CD8-positive, alpha-beta memory T cell (primary cell): ENCODE measurements at regions not wholly inside any gene's neighbourhood (a gene's known extent, or its start where the extent isn't known, plus 50 kb on each side); places are given as distances from the start of the nearest gene placed in this dataset.
A peak's percentile ranks its signal among the peaks of the same experiment; 100 is the strongest.

Experiments used
- CTCF ChIA-PET: fragments of 350-600 bp; sonication (Branson Sonifier 250); formaldehyde crosslinking; loops from one replicate; lab custom pipeline; 2021; ENCODE audit warnings: antibody characterized with exemption; lab: Charles Lee
- POLR2A ChIA-PET: fragments of 350-600 bp; sonication (Branson Sonifier 250); formaldehyde crosslinking; loops from one replicate; lab custom pipeline; 2021; ENCODE audit warnings: antibody characterized with exemption; lab: Charles Lee
- DNase-seq, 5 donors: peaks; one replicate each; pipeline versions ENCODE4 v3.0.0 to v3.0.0-alpha.2; 2020 to 2022; ENCODE audit warnings: mixed read lengths in 1 of 5
- H3K27ac ChIP-seq: one replicate; pipeline ENCODE4 v1.7.0; 2013; ENCODE audit warnings: low read depth, mild to moderate bottlenecking, low read length, moderate library complexity
- H3K27me3 ChIP-seq: 2 replicates; pipeline ENCODE4 v1.7.0; 2013; ENCODE audit warnings: low read length, mild to moderate bottlenecking; ENCODE audit not compliant: insufficient read depth, poor library complexity, severe bottlenecking
- H3K36me3 ChIP-seq: 2 replicates; pipeline ENCODE4 v1.7.0; 2013; ENCODE audit warnings: mild to moderate bottlenecking, low read length, moderate library complexity; ENCODE audit not compliant: insufficient read depth
- H3K4me1 ChIP-seq: 2 replicates; pipeline ENCODE4 v1.7.0; 2013; ENCODE audit warnings: mild to moderate bottlenecking, low read length, moderate library complexity; ENCODE audit not compliant: insufficient read depth
- H3K4me3 ChIP-seq: 2 replicates; pipeline ENCODE4 v1.7.0; 2013; ENCODE audit warnings: mild to moderate bottlenecking, low read length
- H3K9me3 ChIP-seq: 2 replicates; pipeline ENCODE4 v1.7.0; 2013; ENCODE audit warnings: mild to moderate bottlenecking, low read length
- H3K27ac Mint-ChIP-seq, 8 donors: one replicate each; pipeline ENCODE4 v1.8.0; 2020 to 2021; ENCODE audit warnings: mixed read lengths in 8 of 8, mild to moderate bottlenecking in 6 of 8, inconsistent platforms in 3 of 8, moderate library complexity in 3 of 8
- H3K27me3 Mint-ChIP-seq, 2 donors: one replicate each; pipeline ENCODE4 v1.8.0; 2020 to 2021; ENCODE audit warnings: mixed read lengths in 2 of 2, mild to moderate bottlenecking in 1 of 2, moderate library complexity in 1 of 2
- H3K36me3 Mint-ChIP-seq, 3 donors: one replicate each; pipeline ENCODE4 v1.8.0; 2020 to 2021; ENCODE audit warnings: mixed read lengths in 3 of 3, inconsistent platforms in 1 of 3, mild to moderate bottlenecking in 1 of 3
- H3K4me1 Mint-ChIP-seq, 3 donors: one replicate each; pipeline ENCODE4 v1.8.0; 2020 to 2021; ENCODE audit warnings: mixed read lengths in 3 of 3, inconsistent platforms in 1 of 3, mild to moderate bottlenecking in 1 of 3
- H3K4me3 Mint-ChIP-seq, 7 donors: one replicate each; pipeline ENCODE4 v1.8.0; 2020 to 2021; ENCODE audit warnings: mixed read lengths in 7 of 7, mild to moderate bottlenecking in 6 of 7, moderate library complexity in 4 of 7, inconsistent platforms in 2 of 7
- H3K9me3 Mint-ChIP-seq, 5 donors: one replicate each; pipeline ENCODE4 v1.8.0; 2020 to 2022; ENCODE audit warnings: mixed read lengths in 5 of 5, mild to moderate bottlenecking in 3 of 5, moderate library complexity in 2 of 5, inconsistent platforms in 1 of 5

- Mint-ChIP-seq H3K36me3 (peaks cover 0 to 5% (median 0%) of the 10 kb centered on the region in 3 donors), H3K4me3 (peak overlapping the region; percentile 11 to 85 (median 55)), H3K9me3 (peaks cover 0 to 2% (median 0%) of the 10 kb centered on the region in 5 donors), H3K27ac (peak overlapping the region; percentile 62 to 98 (median 94)), H3K27me3 (peaks cover 0 to 1% of the 10 kb centered on the region in 2 donors), H3K4me1 (peaks cover 74 to 88% (median 83%) of the 10 kb centered on the region in 3 donors)
- H3K36me3 ChIP-seq: no peaks in the 10 kb centered on the region
- POLR2A ChIA-PET: interaction anchor here (1.1 to 1.7 kb wide), 3 partner anchors 13 to 438 kb away, joined by 3 to 7 read pairs (median 5); partner anchors contain the start of genes AP4B1 and HIPK1
- peak overlapping the region; percentile 62 for H3K27ac ChIP-seq
- CTCF ChIA-PET: interaction anchor here (0.9 to 1.0 kb wide), 2 partner anchors 14 to 329 kb away, joined by 3 read pairs; no protein-coding TSS in a partner anchor
- no peak overlapping the region for H3K4me3 ChIP-seq
- H3K9me3 ChIP-seq: no peaks in the 10 kb centered on the region
- H3K27me3 ChIP-seq: no peaks in the 10 kb centered on the region
- DNase-seq: peak; percentile 29 to 76 (median 47)
- peaks cover 65% of the 10 kb centered on the region for H3K4me1 ChIP-seq
Measured at GRCh38 chr1:114342376-114342775, 168.6 kb downstream of the TRIM33 start.

GRCh38 chr1:114341856-114342255 is 169.1 kb downstream of the TRIM33 start:
- CTCF ChIA-PET: no interaction called here
- peak overlapping the region in 6 of 7 donors; percentile 52 to 85 (median 80) for H3K4me3 Mint-ChIP-seq
- peak overlapping the region; percentile 70 to 98 (median 94) for H3K27ac Mint-ChIP-seq
- no peaks in the 10 kb centered on the region for H3K27me3 ChIP-seq
- no peaks in the 10 kb centered on the region for H3K9me3 ChIP-seq
- H3K36me3 Mint-ChIP-seq: peaks cover 0 to 7% (median 0%) of the 10 kb centered on the region in 3 donors
- H3K4me1 ChIP-seq: peaks cover 64% of the 10 kb centered on the region
- POLR2A ChIA-PET: interaction anchor here (1.1 to 1.7 kb wide), 4 partner anchors 10 to 438 kb away, joined by 3 to 7 read pairs (median 4); partner anchors contain the start of genes AP4B1 and HIPK1
- H3K27me3 Mint-ChIP-seq: peaks cover 0 to 1% of the 10 kb centered on the region in 2 donors
- H3K4me3 ChIP-seq: peak overlapping the region; percentile 39
- no peaks in the 10 kb centered on the region for H3K36me3 ChIP-seq
- peak overlapping the region; percentile 62 for H3K27ac ChIP-seq
- peak in 2 of 5 donors; percentile 16 to 43 for DNase-seq
- H3K9me3 Mint-ChIP-seq: peaks cover 0 to 2% (median 0%) of the 10 kb centered on the region in 5 donors
- peaks cover 75 to 85% (median 82%) of the 10 kb centered on the region in 3 donors for H3K4me1 Mint-ChIP-seq

- peak; percentile 32 to 86 (median 73) for DNase-seq
- peak overlapping the region; percentile 62 for H3K27ac ChIP-seq
- no peaks in the 10 kb centered on the region for H3K27me3 ChIP-seq
- Mint-ChIP-seq H3K4me1 (peaks cover 76 to 83% (median 82%) of the 10 kb centered on the region in 3 donors), H3K27me3 (peaks cover 0 to 1% of the 10 kb centered on the region in 2 donors), H3K9me3 (peaks cover 0 to 2% (median 0%) of the 10 kb centered on the region in 5 donors), H3K36me3 (peaks cover 0 to 7% (median 0%) of the 10 kb centered on the region in 3 donors), H3K27ac (peak overlapping the region; percentile 70 to 98 (median 94)), H3K4me3 (peak overlapping the region; percentile 51 to 85 (median 80))
- no peaks in the 10 kb centered on the region for H3K9me3 ChIP-seq
- peak overlapping the region; percentile 39 for H3K4me3 ChIP-seq
- H3K36me3 ChIP-seq: no peaks in the 10 kb centered on the region
- H3K4me1 ChIP-seq: peaks cover 61% of the 10 kb centered on the region
- POLR2A ChIA-PET: interaction anchor here (0.7 to 1.7 kb wide), 6 partner anchors 9 to 529 kb away, joined by 3 to 7 read pairs (median 4); partner anchors contain the start of genes AP4B1, HIPK1 and RSBN1
- CTCF ChIA-PET: no interaction called here
Measured at GRCh38 chr1:114341299-114341698, 169.7 kb downstream of the TRIM33 start.

- H3K4me1 Mint-ChIP-seq: peaks cover 78 to 83% (median 82%) of the 10 kb centered on the region in 3 donors
- CTCF ChIA-PET: interaction anchor here (1.6 kb wide), 1 partner anchor 58 kb away, joined by 4 read pairs; no protein-coding TSS in a partner anchor
- Histone ChIP-seq H3K4me3 (no peak overlapping the region), H3K27me3 (no peaks in the 10 kb centered on the region), H3K4me1 (peaks cover 57% of the 10 kb centered on the region), H3K27ac (peak overlapping the region; percentile 34), H3K36me3 (no peaks in the 10 kb centered on the region), H3K9me3 (no peaks in the 10 kb centered on the region)
- no peak for DNase-seq
- H3K9me3 Mint-ChIP-seq: peaks cover 0 to 2% (median 0%) of the 10 kb centered on the region in 5 donors
- POLR2A ChIA-PET: interaction anchor here (0.7 to 1.7 kb wide), 6 partner anchors 9 to 529 kb away, joined by 3 to 7 read pairs (median 4); partner anchors contain the start of genes AP4B1, HIPK1 and RSBN1
- peaks cover 0 to 7% (median 0%) of the 10 kb centered on the region in 3 donors for H3K36me3 Mint-ChIP-seq
- H3K4me3 Mint-ChIP-seq: peak overlapping the region; percentile 51 to 85 (median 80)
- H3K27me3 Mint-ChIP-seq: peaks cover 0 to 1% of the 10 kb centered on the region in 2 donors
- H3K27ac Mint-ChIP-seq: peak overlapping the region; percentile 70 to 98 (median 94)
Measured at GRCh38 chr1:114340892-114341291, 170.1 kb downstream of the TRIM33 start.

GRCh38 chr1:114339379-114339778 is 171.6 kb downstream of the TRIM33 start:
- no peaks in the 10 kb centered on the region for H3K27me3 ChIP-seq
- no peak overlapping the region for H3K4me3 ChIP-seq
- Mint-ChIP-seq H3K27ac (peak overlapping the region in 4 of 8 donors; percentile 28 to 98 (median 78)), H3K27me3 (peaks cover 0 to 1% of the 10 kb centered on the region in 2 donors), H3K9me3 (peaks cover 0 to 2% (median 0%) of the 10 kb centered on the region in 5 donors), H3K4me3 (peak overlapping the region in 5 of 7 donors; percentile 3 to 80 (median 25)), H3K36me3 (peaks cover 0 to 7% (median 0%) of the 10 kb centered on the region in 3 donors), H3K4me1 (peaks cover 83 to 90% (median 86%) of the 10 kb centered on the region in 3 donors)
- H3K36me3 ChIP-seq: no peaks in the 10 kb centered on the region
- no peak overlapping the region for H3K27ac ChIP-seq
- peak in 1 of 5 donors; percentile 21 for DNase-seq
- ChIA-PET POLR2A (no interaction called here), CTCF (interaction anchor here (0.6 to 1.6 kb wide), 3 partner anchors 9 to 57 kb away, joined by 3 to 4 read pairs (median 3); no protein-coding TSS in a partner anchor)
- peaks cover 59% of the 10 kb centered on the region for H3K4me1 ChIP-seq
- no peaks in the 10 kb centered on the region for H3K9me3 ChIP-seq

GRCh38 chr1:114338191-114338890 is 172.7 kb downstream of the TRIM33 start:
- peaks cover 0 to 2% (median 0%) of the 10 kb centered on the region in 5 donors for H3K9me3 Mint-ChIP-seq
- no peaks in the 10 kb centered on the region for H3K36me3 ChIP-seq
- peaks cover 0 to 1% of the 10 kb centered on the region in 2 donors for H3K27me3 Mint-ChIP-seq
- H3K36me3 Mint-ChIP-seq: peaks cover 0 to 7% (median 0%) of the 10 kb centered on the region in 3 donors
- peak overlapping the region in 1 of 7 donors; percentile 4 for H3K4me3 Mint-ChIP-seq
- H3K4me3 ChIP-seq: no peak overlapping the region
- H3K27ac Mint-ChIP-seq: peak overlapping the region in 2 of 8 donors; percentile 13 to 48
- POLR2A ChIA-PET: interaction anchor here (0.6 kb wide), 1 partner anchor 173 kb away, joined by 5 read pairs; no protein-coding TSS in a partner anchor
- peaks cover 66% of the 10 kb centered on the region for H3K4me1 ChIP-seq
- no peaks in the 10 kb centered on the region for H3K9me3 ChIP-seq
- CTCF ChIA-PET: interaction anchor here (1.5 to 2.4 kb wide), 2 partner anchors 8 to 55 kb away, joined by 4 to 8 read pairs; no protein-coding TSS in a partner anchor
- no peak overlapping the region for H3K27ac ChIP-seq
- DNase-seq: no peak
- peaks cover 88 to 95% (median 91%) of the 10 kb centered on the region in 3 donors for H3K4me1 Mint-ChIP-seq
- no peaks in the 10 kb centered on the region for H3K27me3 ChIP-seq

- Mint-ChIP-seq H3K4me1 (peaks cover 90 to 96% (median 93%) of the 10 kb centered on the region in 3 donors), H3K27me3 (no peaks in the 10 kb centered on the region), H3K9me3 (peaks cover 0 to 2% (median 0%) of the 10 kb centered on the region in 5 donors), H3K27ac (no peak overlapping the region), H3K4me3 (no peak overlapping the region), H3K36me3 (peaks cover 0 to 7% (median 0%) of the 10 kb centered on the region in 3 donors)
- CTCF ChIA-PET: interaction anchor here (1.5 to 2.4 kb wide), 2 partner anchors 9 to 54 kb away, joined by 4 to 8 read pairs; no protein-coding TSS in a partner anchor
- POLR2A ChIA-PET: no interaction called here
- DNase-seq: no peak
- H3K9me3 ChIP-seq: no peaks in the 10 kb centered on the region
- no peak overlapping the region for H3K27ac ChIP-seq
- no peaks in the 10 kb centered on the region for H3K36me3 ChIP-seq
- H3K4me1 ChIP-seq: peaks cover 62% of the 10 kb centered on the region
- no peak overlapping the region for H3K4me3 ChIP-seq
- no peaks in the 10 kb centered on the region for H3K27me3 ChIP-seq
Measured at GRCh38 chr1:114337417-114337816, 173.6 kb downstream of the TRIM33 start.
